B cell (primary cell): ENCODE measurements at regions not wholly inside any gene's neighbourhood (a gene's known extent, or its start where the extent isn't known, plus 50 kb on each side); places are given as distances from the start of the nearest gene placed in this dataset.

Experiments used
- ATAC-seq: fragments of 200-7000 bp; cut with Tn5 transposase; one replicate; pipeline ENCODE4 v1.10.0; 2021; ENCODE audit warnings: low read depth, mild to moderate bottlenecking, moderate number of reproducible peaks, moderate library complexity
- CTCF ChIA-PET: fragments of 350-600 bp; sonication (Branson Sonifier 250); formaldehyde crosslinking; loops from one replicate; lab custom pipeline; 2021; ENCODE audit warnings: antibody characterized with exemption, inconsistent platforms; lab: Charles Lee
- POLR2A ChIA-PET: fragments of 350-600 bp; sonication (Branson Sonifier 250); formaldehyde crosslinking; loops from one replicate; lab custom pipeline; 2021; ENCODE audit warnings: antibody characterized with exemption; lab: Charles Lee
- DNase-seq: peaks from one replicate; pipeline ENCODE4 v3.0.0; 2013
- H2AFZ ChIP-seq: 2 replicates; pipeline ENCODE4 v1.6.1; 2012; ENCODE audit warnings: mild to moderate bottlenecking, low read depth, low read length; ENCODE audit not compliant: insufficient read depth, poor library complexity, severe bottlenecking
- H3K27ac ChIP-seq, 2 donors: 1 replicate in 1 of 2; 2 replicates in 1 of 2; pipeline ENCODE4 v1.5.1; 2012 to 2013; ENCODE audit warnings: low read length in 2 of 2, mild to moderate bottlenecking in 2 of 2, moderate library complexity in 1 of 2
- H3K27me3 ChIP-seq, 4 experiments: fragments of 200-600 bp in 1 of 4; sonication (generic) in 1 of 4; replicated peaks in 1 of 4; 1 replicate in 2 of 4; 2 replicates in 2 of 4; pipeline versions ENCODE4 v1.6.1 to v1.7.0; 2013 to 2016; ENCODE audit warnings: low read length in 3 of 4, mild to moderate bottlenecking in 2 of 4, mixed read lengths in 1 of 4, moderate library complexity in 1 of 4; ENCODE audit not compliant: insufficient read depth in 4 of 4, control insufficient read depth in 3 of 4; ENCODE audit errors: control extremely low read depth in 1 of 4
- H3K36me3 ChIP-seq, 2 experiments: replicated peaks in 1 of 2; 1 replicate in 1 of 2; 2 replicates in 1 of 2; pipeline versions ENCODE4 v1.6.1 to v1.7.1; 2013; ENCODE audit warnings: low read length in 1 of 2; ENCODE audit not compliant: insufficient read depth in 2 of 2, control insufficient read depth in 1 of 2; ENCODE audit errors: control extremely low read depth in 1 of 2, extremely low read depth in 1 of 2
- H3K4me1 ChIP-seq, 2 donors: fragments of 200-600 bp in 1 of 2; sonication (generic) in 1 of 2; 1 replicate in 1 of 2; 2 replicates in 1 of 2; pipeline versions ENCODE4 v1.5.1 to v1.6.1; 2013 to 2017; ENCODE audit warnings: low read length in 2 of 2; ENCODE audit not compliant: control insufficient read depth in 2 of 2, insufficient read depth in 2 of 2
- H3K4me2 ChIP-seq: replicated peaks from 2 replicates; pipeline ENCODE3; 2012; ENCODE audit warnings: mild to moderate bottlenecking, low read depth, low read length; ENCODE audit not compliant: poor library complexity, severe bottlenecking
- H3K4me3 ChIP-seq, 5 experiments: fragments of 200-600 bp in 1 of 5; sonication (generic) in 1 of 5; 1 replicate in 3 of 5; 2 replicates in 2 of 5; pipeline versions ENCODE4 v1.5.1 to v1.7.0; 2011 to 2016; ENCODE audit warnings: low read length in 4 of 5, mild to moderate bottlenecking in 4 of 5, low read depth in 2 of 5, control low read depth in 1 of 5, moderate library complexity in 1 of 5; ENCODE audit not compliant: insufficient read depth in 1 of 5; ENCODE audit errors: control extremely low read depth in 1 of 5, extremely low read depth in 1 of 5
- H3K79me2 ChIP-seq: fragments of 200-600 bp; sonication (generic); one replicate; pipeline ENCODE4 v1.6.0; 2016; ENCODE audit warnings: low read length; ENCODE audit not compliant: control insufficient read depth, insufficient read depth
- H3K9ac ChIP-seq: fragments of 200-600 bp; sonication (generic); 2 replicates; pipeline ENCODE4 v1.6.1; 2017; ENCODE audit warnings: mild to moderate bottlenecking, low read length, moderate library complexity
- H3K9me3 ChIP-seq, 3 donors: one replicate each; pipeline versions ENCODE4 v1.6.1 to v1.7.1; 2013; ENCODE audit warnings: low read length in 2 of 3; ENCODE audit not compliant: control insufficient read depth in 2 of 3, insufficient read depth in 1 of 3; ENCODE audit errors: control extremely low read depth in 1 of 3
- H4K20me1 ChIP-seq: 2 replicates; pipeline ENCODE4 v1.6.0; 2012; ENCODE audit warnings: mild to moderate bottlenecking, low read length; ENCODE audit not compliant: insufficient read depth, control insufficient read depth, poor library complexity, severe bottlenecking
- H3K27ac Mint-ChIP-seq: one replicate; pipeline ENCODE4 v1.8.0; 2021; ENCODE audit warnings: mixed read lengths
- H3K27me3 Mint-ChIP-seq: one replicate; pipeline ENCODE4 v1.8.0; 2021; ENCODE audit warnings: mixed read lengths
- H3K4me1 Mint-ChIP-seq: one replicate; pipeline ENCODE4 v1.8.0; 2021; ENCODE audit warnings: mixed read lengths
- H3K4me3 Mint-ChIP-seq: one replicate; pipeline ENCODE4 v1.8.0; 2021; ENCODE audit warnings: mixed read lengths
- H3K9me3 Mint-ChIP-seq: one replicate; pipeline ENCODE4 v1.8.0; 2022; ENCODE audit warnings: mixed read lengths; ENCODE audit not compliant: insufficient read depth
- CTCF ChIP-seq: fragments of 200-600 bp; IDR thresholded peaks from one replicate; pipeline ENCODE4 v1.8.0; 2022; ENCODE audit warnings: antibody characterized with exemption, mild to moderate bottlenecking
- EZH2 ChIP-seq: IDR thresholded peaks from 2 replicates; pipeline ENCODE4 v1.6.1; 2012; ENCODE audit warnings: borderline replicate concordance, low read depth, mild to moderate bottlenecking, moderate library complexity, low read length; ENCODE audit not compliant: insufficient read depth, poor library complexity, severe bottlenecking
- WGBS: methylation state at CpG from one replicate; pipeline ENCODE4 v1.1.5; 2013; ENCODE audit warnings: missing lambda C conversion rate; ENCODE audit not compliant: insufficient coverage; 5-methylcytosine and 5-hydroxymethylcytosine counted together
- intact Hi-C: fragments of 100-400 bp; cut with micrococcal nuclease; formaldehyde crosslinking; loops from one replicate; pipeline ENCODE4 v1.10.0; 2022

GRCh38 chr5:85249204-85249603 is 864.5 kb upstream of the EDIL3 start:
- no peak overlapping the region for H3K27ac Mint-ChIP-seq
- H3K27me3 Mint-ChIP-seq = no peaks in the 10 kb centered on the region
- ChIA-PET POLR2A (no interaction called here), CTCF (no interaction called here)
- peaks cover 4% of the 10 kb centered on the region for H3K9me3 Mint-ChIP-seq
- Histone ChIP-seq H3K27me3 (no peaks in the 10 kb centered on the region), H4K20me1 (no peaks in the 10 kb centered on the region), H3K4me2 (no peak overlapping the region), H2AFZ (no peak overlapping the region), H3K9ac (no peak overlapping the region), H3K4me3 (no peak overlapping the region), H3K27ac (no peak overlapping the region), H3K4me1 (no peaks in the 10 kb centered on the region), H3K9me3 (peaks cover 0 to 2% (median 2%) of the 10 kb centered on the region in 3 donors), H3K36me3 (no peaks in the 10 kb centered on the region), H3K79me2 (no peaks in the 10 kb centered on the region)
- no peaks in the 10 kb centered on the region for H3K4me1 Mint-ChIP-seq
- TF ChIP-seq EZH2 = no peak
- TF ChIP-seq CTCF = no peak
- no peak overlapping the region for H3K4me3 Mint-ChIP-seq
- WGBS = no CpG with 5 or more reads among the region's 2 CpGs
- intact Hi-C loops = no loop called here
- no peak for ATAC-seq
- DNase-seq = no peak

GRCh38 chr5:85263125-85263524 is 878.4 kb upstream of the EDIL3 start:
- Mint-ChIP-seq H3K9me3 (no peaks in the 10 kb centered on the region), H3K4me3 (no peak overlapping the region), H3K27ac (no peak overlapping the region), H3K4me1 (no peaks in the 10 kb centered on the region), H3K27me3 (no peaks in the 10 kb centered on the region)
- no peaks in the 10 kb centered on the region for H3K4me1 ChIP-seq
- no peaks in the 10 kb centered on the region for H3K79me2 ChIP-seq
- TF ChIP-seq EZH2 = no peak
- no peak for TF ChIP-seq CTCF
- no peaks in the 10 kb centered on the region for H3K36me3 ChIP-seq
- no peaks in the 10 kb centered on the region for H3K27me3 ChIP-seq
- ChIA-PET POLR2A (no interaction called here), CTCF (no interaction called here)
- no peak for ATAC-seq
- H3K9me3 ChIP-seq = no peaks in the 10 kb centered on the region
- no peak overlapping the region for H3K4me3 ChIP-seq
- H2AFZ ChIP-seq = no peak overlapping the region
- 83% methylated on average over 1 of the region's 2 CpGs for WGBS
- no peak overlapping the region for H3K4me2 ChIP-seq
- H4K20me1 ChIP-seq = no peaks in the 10 kb centered on the region
- H3K27ac ChIP-seq = no peak overlapping the region
- intact Hi-C loops = no loop called here
- DNase-seq = no peak
- no peak overlapping the region for H3K9ac ChIP-seq
